ENCODE measurements at regions not wholly inside any gene's neighbourhood (a gene's known extent, or its start where the extent isn't known, plus 50 kb on each side); places are given as distances from the start of the nearest gene placed in this dataset.

DNA sequence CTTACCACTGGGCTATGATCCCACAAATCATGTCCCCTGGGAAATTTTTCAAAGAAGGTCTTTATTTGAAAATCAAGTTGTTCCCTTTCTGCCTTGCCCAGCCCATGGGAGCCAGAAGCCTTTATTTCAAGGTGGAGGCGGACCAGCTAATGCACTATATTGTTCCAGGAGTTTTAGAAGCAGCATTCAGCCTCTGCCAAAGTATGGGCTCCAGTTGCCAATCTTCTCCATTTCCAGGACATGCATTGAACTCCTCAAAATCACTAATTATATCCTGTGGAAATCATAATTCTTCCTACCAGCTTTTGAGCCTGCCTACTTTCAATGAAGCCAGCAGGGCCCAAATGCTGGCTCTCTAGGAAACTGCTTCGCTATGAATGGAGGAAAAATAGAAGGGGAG is 195.8 kb downstream of the RAD51AP2 start:
- no peak for TF ChIP-seq CTCF (IDR thresholded peaks at IDR 0.05)
- no peak for TF ChIP-seq POLR2AphosphoS5 (IDR thresholded peaks at IDR 0.05)

Data from prostate gland (tissue), 2 donors.